ENCODE measurements at regions not wholly inside any gene's neighbourhood (a gene's known extent, or its start where the extent isn't known, plus 50 kb on each side); places are given as distances from the start of the nearest gene placed in this dataset.

- no peak overlapping the region for H3K4me3 Mint-ChIP-seq
- peaks cover 2% of the 10 kb centered on the region for H3K27me3 Mint-ChIP-seq (ENCODE audit: low read depth)
- no peaks in the 10 kb centered on the region for H3K36me3 Mint-ChIP-seq (ENCODE audit: insufficient read depth)
- no peak for ATAC-seq
- no peaks in the 10 kb centered on the region for H3K9me3 Mint-ChIP-seq
- no peaks in the 10 kb centered on the region for H3K4me1 Mint-ChIP-seq (ENCODE audit: low read depth)
- no peak for DNase-seq
Measured at GRCh38 chr2:144708626-144709025, 188.7 kb upstream of the ZEB2 start.

GRCh38 chr2:144707736-144708326, 187.9 kb upstream of the ZEB2 start:
- no peak overlapping the region for H3K4me3 Mint-ChIP-seq
- H3K9me3 Mint-ChIP-seq: no peaks in the 10 kb centered on the region
- H3K27me3 Mint-ChIP-seq (ENCODE audit: low read depth): peaks cover 2% of the 10 kb centered on the region
- ATAC-seq: no peak
- no peaks in the 10 kb centered on the region for H3K36me3 Mint-ChIP-seq (ENCODE audit: insufficient read depth)
- no peak for DNase-seq
- H3K4me1 Mint-ChIP-seq (ENCODE audit: low read depth): no peaks in the 10 kb centered on the region

- Mint-ChIP-seq H3K9me3 (no peaks in the 10 kb centered on the region), H3K36me3 (ENCODE audit: insufficient read depth) (no peaks in the 10 kb centered on the region), H3K27me3 (ENCODE audit: low read depth) (peaks cover 2% of the 10 kb centered on the region), H3K4me3 (no peak overlapping the region), H3K4me1 (ENCODE audit: low read depth) (no peaks in the 10 kb centered on the region)
- ATAC-seq: no peak
- DNase-seq: no peak
Measured at GRCh38 chr2:144706647-144707046, 186.7 kb upstream of the ZEB2 start.

GRCh38 chr2:144705328-144706245, 185.7 kb upstream of the ZEB2 start:
- H3K36me3 Mint-ChIP-seq (ENCODE audit: insufficient read depth): no peaks in the 10 kb centered on the region
- H3K4me1 Mint-ChIP-seq (ENCODE audit: low read depth): no peaks in the 10 kb centered on the region
- DNase-seq: no peak

GRCh38 chr2:144704709-144705095, 184.8 kb upstream of the ZEB2 start:
- Mint-ChIP-seq H3K4me1 (ENCODE audit: low read depth) (no peaks in the 10 kb centered on the region), H3K4me3 (no peak overlapping the region), H3K27me3 (ENCODE audit: low read depth) (peaks cover 2% of the 10 kb centered on the region), H3K36me3 (ENCODE audit: insufficient read depth) (no peaks in the 10 kb centered on the region), H3K9me3 (no peaks in the 10 kb centered on the region)
- DNase-seq (no peak), ATAC-seq (no peak)

More at GRCh38 chr2:144705328-144706245, 185.7 kb upstream of the ZEB2 start:
- no peak for ATAC-seq
- Mint-ChIP-seq H3K4me3 (no peak overlapping the region), H3K27me3 (ENCODE audit: low read depth) (peaks cover 2% of the 10 kb centered on the region), H3K9me3 (no peaks in the 10 kb centered on the region)

- ATAC-seq: peak; percentile 23 to 38
Measured at GRCh38 chr2:144703852-144704708, 184.2 kb upstream of the ZEB2 start.

GRCh38 chr2:144702051-144702450, 182.1 kb upstream of the ZEB2 start:
- Mint-ChIP-seq H3K4me3 (no peak overlapping the region), H3K9me3 (no peaks in the 10 kb centered on the region), H3K36me3 (ENCODE audit: insufficient read depth) (no peaks in the 10 kb centered on the region), H3K27me3 (ENCODE audit: low read depth) (peaks cover 2% of the 10 kb centered on the region), H3K4me1 (ENCODE audit: low read depth) (no peaks in the 10 kb centered on the region)
- ATAC-seq (no peak), DNase-seq (no peak)

More at GRCh38 chr2:144703852-144704708, 184.2 kb upstream of the ZEB2 start:
- Mint-ChIP-seq H3K27me3 (ENCODE audit: low read depth) (peaks cover 2% of the 10 kb centered on the region), H3K9me3 (no peaks in the 10 kb centered on the region), H3K4me1 (ENCODE audit: low read depth) (no peaks in the 10 kb centered on the region), H3K36me3 (ENCODE audit: insufficient read depth) (no peaks in the 10 kb centered on the region), H3K4me3 (no peak overlapping the region)
- DNase-seq: no peak

- H3K4me3 Mint-ChIP-seq: no peak overlapping the region
- H3K9me3 Mint-ChIP-seq: no peaks in the 10 kb centered on the region
- ATAC-seq: no peak
- H3K4me1 Mint-ChIP-seq (ENCODE audit: low read depth): no peaks in the 10 kb centered on the region
- DNase-seq: no peak
- H3K36me3 Mint-ChIP-seq (ENCODE audit: insufficient read depth): no peaks in the 10 kb centered on the region
- peaks cover 4% of the 10 kb centered on the region for H3K27me3 Mint-ChIP-seq (ENCODE audit: low read depth)
Measured at GRCh38 chr2:144701259-144701658, 181.3 kb upstream of the ZEB2 start.

- H3K9me3 Mint-ChIP-seq: no peaks in the 10 kb centered on the region
- H3K4me3 Mint-ChIP-seq: no peak overlapping the region
- H3K36me3 Mint-ChIP-seq (ENCODE audit: insufficient read depth): no peaks in the 10 kb centered on the region
- no peaks in the 10 kb centered on the region for H3K4me1 Mint-ChIP-seq (ENCODE audit: low read depth)
- ATAC-seq (no peak), DNase-seq (no peak)
- peaks cover 2% of the 10 kb centered on the region for H3K27me3 Mint-ChIP-seq (ENCODE audit: low read depth)
Measured at GRCh38 chr2:144698156-144698555, 178.2 kb upstream of the ZEB2 start.

- peaks cover 2% of the 10 kb centered on the region for H3K27me3 Mint-ChIP-seq (ENCODE audit: low read depth)
- H3K4me1 Mint-ChIP-seq (ENCODE audit: low read depth): no peaks in the 10 kb centered on the region
- DNase-seq (no peak), ATAC-seq (no peak)
- no peaks in the 10 kb centered on the region for H3K9me3 Mint-ChIP-seq
- H3K36me3 Mint-ChIP-seq (ENCODE audit: insufficient read depth): no peaks in the 10 kb centered on the region
- H3K4me3 Mint-ChIP-seq: no peak overlapping the region
Measured at GRCh38 chr2:144695657-144696056, 175.7 kb upstream of the ZEB2 start.

- peaks cover 2% of the 10 kb centered on the region for H3K27me3 Mint-ChIP-seq (ENCODE audit: low read depth)
- ATAC-seq (no peak), DNase-seq (no peak)
- H3K4me3 Mint-ChIP-seq: no peak overlapping the region
- no peaks in the 10 kb centered on the region for H3K9me3 Mint-ChIP-seq
- no peaks in the 10 kb centered on the region for H3K4me1 Mint-ChIP-seq (ENCODE audit: low read depth)
- no peaks in the 10 kb centered on the region for H3K36me3 Mint-ChIP-seq (ENCODE audit: insufficient read depth)
Measured at GRCh38 chr2:144694456-144694855, 174.5 kb upstream of the ZEB2 start.

GRCh38 chr2:144693179-144693578, 173.3 kb upstream of the ZEB2 start:
- Mint-ChIP-seq H3K36me3 (ENCODE audit: insufficient read depth) (no peaks in the 10 kb centered on the region), H3K4me3 (no peak overlapping the region), H3K4me1 (ENCODE audit: low read depth) (no peaks in the 10 kb centered on the region), H3K27me3 (ENCODE audit: low read depth) (peaks cover 2% of the 10 kb centered on the region), H3K9me3 (no peaks in the 10 kb centered on the region)
- ATAC-seq (no peak), DNase-seq (no peak)

- H3K4me3 Mint-ChIP-seq: no peak overlapping the region
- H3K9me3 Mint-ChIP-seq: no peaks in the 10 kb centered on the region
- ATAC-seq (no peak), DNase-seq (no peak)
- H3K27me3 Mint-ChIP-seq (ENCODE audit: low read depth): peaks cover 2% of the 10 kb centered on the region
- H3K36me3 Mint-ChIP-seq (ENCODE audit: insufficient read depth): no peaks in the 10 kb centered on the region
- no peaks in the 10 kb centered on the region for H3K4me1 Mint-ChIP-seq (ENCODE audit: low read depth)
Measured at GRCh38 chr2:144692661-144693060, 172.7 kb upstream of the ZEB2 start.

- no peak for DNase-seq
- Mint-ChIP-seq H3K4me1 (ENCODE audit: low read depth) (no peaks in the 10 kb centered on the region), H3K36me3 (ENCODE audit: insufficient read depth) (no peaks in the 10 kb centered on the region), H3K4me3 (no peak overlapping the region), H3K9me3 (no peaks in the 10 kb centered on the region), H3K27me3 (ENCODE audit: low read depth) (no peaks in the 10 kb centered on the region)
- no peak for ATAC-seq
Measured at GRCh38 chr2:144690771-144691170, 170.9 kb upstream of the ZEB2 start.
